ENCODE measurements at regions not wholly inside any gene's neighbourhood (a gene's known extent, or its start where the extent isn't known, plus 50 kb on each side); places are given as distances from the start of the nearest gene placed in this dataset.

DNA sequence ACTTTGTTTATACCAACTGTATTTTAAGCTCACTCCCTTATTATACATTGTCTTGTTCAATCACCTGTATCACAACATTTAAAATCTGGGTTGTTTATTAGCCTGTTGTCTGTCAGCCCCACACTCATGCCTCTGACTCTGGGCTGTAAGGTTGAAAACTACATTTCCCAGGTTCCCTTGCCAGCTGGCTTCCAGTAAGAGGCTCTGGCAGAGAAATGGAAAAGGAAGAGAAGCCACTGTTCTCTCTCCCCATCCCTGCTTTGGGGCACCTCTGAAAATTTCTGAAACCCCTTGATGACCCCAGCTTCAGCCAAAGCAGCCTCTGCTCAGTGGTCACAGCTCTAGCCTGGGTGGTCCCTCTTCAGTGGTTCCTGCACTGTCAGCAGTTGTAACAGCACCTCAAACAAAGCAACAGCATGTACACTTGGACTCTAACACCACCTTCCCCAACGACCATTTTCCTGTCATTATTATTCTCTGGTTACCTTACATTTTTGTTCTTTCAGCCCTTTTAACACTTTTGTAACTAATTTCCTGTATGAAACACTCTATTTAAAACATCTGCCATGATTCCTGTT, 108.9 kb upstream of the LGALSL start:
- no peak for DNase-seq

DNA sequence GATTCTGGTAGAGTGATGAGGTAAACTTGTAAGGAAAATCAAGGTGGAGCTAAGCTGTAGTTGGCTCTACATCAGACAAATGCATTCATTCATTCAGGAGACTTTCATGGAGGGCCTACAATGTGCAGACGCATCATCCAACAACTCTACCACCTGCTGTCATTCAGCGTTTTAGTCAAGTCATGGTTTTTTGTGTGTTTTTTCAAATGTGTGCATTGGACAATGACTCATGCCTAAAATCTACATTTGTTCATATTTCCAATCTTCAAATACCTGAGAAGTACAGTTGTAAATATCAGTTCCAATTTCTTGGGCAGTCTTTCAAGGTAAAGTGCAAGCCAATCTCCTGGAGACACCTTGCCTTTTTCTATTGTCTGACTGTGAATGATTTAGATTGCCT, 108.0 kb upstream of the LGALSL start:
- no peak for DNase-seq

DNA sequence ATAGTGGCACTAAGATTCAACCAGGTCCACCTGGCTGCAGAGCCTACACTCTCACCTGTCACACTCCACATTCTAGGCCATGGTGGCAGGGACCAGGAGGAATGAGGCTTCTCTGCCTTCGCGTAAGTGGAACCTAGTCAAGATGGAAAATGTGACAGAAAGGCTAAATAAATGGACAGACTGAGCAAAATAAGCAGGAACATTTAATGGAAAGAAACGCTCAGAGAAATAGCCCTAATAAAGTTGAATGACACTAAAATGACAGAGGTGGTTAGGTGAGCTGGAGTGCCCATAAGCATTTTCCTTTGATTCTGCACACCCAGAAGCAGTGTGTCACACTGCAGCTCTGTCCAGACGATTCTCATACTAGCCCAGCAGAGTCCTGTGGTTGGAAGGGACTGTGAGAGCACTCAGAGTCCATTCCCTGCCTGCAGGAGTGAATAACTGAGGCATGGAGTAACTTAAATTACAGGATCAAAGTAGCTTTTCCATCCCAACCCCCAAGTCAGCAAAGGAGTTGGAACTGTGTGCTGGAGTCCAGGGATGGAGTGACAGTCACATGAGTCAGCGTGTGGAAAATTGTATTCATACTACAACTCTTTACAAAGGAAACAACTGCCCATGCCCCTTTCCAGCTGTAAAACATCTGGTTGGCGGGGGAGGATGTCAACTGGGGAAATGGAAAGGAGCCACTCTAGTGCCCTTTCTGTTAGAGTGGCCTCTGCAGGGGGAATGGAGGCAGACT, 105.4 kb upstream of the LGALSL start:
- DNase-seq = no peak

DNA sequence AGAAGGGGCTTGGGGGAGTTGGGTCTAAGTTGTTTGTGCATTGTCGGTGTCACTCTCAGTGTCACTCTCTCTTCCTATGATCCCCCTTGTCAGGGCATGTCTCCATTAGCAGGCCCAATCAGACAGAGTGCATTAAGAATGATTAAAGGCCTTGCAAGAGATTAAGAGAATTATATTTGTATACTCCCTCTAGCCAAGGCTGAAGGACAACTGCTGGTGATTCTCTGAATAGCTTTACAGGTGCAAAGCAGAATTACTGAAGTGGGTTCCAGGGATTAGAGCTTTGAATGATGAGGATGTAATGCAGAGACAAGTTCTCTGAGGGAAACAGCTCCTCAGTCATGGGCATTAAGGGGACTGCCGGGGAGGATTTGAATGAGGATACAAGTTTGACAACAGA, 104.8 kb upstream of the LGALSL start:
- DNase-seq = no peak

DNA sequence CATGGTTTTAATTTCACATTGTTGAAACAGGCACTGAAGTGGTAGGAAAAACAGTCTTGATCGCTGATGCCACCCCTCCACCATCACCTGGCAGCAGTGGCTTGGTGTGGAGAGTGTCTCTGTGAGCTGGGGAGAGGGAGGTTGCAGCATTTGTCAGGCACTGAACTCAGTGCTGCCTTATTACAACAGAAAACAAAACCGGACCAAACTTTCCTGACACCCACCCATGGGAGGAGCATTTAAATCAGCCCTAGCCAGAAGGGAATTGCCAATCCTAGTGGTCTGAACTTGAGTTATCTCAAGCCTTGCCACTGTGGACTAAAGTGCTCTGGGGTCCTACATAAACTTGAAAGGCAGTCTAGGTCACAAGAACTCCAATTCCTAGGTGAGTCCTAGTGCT, 103.0 kb upstream of the LGALSL start:
- DNase-seq = no peak

DNA sequence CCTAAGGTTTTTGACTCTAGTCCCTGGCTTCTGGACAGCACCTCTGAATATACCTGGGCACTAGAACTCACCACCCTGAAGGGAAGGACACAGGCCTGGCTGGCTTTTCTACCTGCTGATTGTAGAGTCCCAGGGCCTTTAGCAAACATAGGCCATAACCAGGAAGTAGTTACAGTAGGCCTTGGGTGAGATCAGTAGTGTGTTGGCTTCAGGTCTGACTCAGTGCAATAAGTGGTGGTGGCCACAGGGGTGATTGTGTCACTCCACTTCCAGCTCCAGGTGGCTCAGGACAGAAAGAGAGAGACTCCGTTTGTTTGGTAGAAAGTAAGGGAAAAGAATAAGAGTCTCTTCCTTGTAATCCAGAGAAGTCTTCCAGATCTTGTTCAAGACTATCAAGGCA, 101.7 kb upstream of the LGALSL start:
- DNase-seq = no peak

DNA sequence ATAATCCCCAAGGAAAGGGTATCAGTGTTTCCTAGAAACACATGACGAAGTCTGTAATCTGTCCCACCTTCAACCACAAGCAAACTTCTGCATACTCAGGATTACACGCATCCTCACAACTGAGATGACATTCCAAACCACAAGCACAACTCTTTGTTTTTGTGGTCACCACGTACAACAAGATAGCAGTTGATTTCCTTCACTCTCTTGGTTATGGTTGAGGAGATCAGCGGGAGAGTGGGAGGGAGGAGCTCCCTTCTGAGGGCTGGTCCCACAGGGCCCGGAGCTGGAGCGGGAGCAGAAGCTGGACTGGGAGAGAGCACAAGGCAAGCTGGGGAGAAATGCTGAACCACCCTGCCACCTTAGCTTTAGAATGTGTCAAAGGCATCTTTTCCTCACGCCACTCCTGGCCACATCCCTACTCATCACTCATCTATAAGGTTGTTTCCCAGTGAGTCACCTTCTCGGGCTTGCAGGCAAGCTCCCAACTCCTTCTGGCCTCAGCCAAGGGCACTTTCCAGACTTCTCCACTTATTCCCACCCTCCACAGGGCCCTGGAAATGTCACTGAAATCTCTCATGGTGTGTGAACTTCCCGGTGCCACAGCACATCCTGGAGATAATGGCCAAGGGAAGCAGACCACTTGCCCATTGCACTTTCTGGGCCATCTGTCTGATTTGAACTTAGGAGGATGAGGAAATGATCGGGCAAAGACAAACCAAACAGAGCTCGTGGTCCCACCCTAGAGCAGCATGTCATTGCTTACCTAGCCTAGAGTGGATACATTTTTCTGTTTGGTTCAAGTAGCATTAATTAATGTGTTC, 98.9 kb upstream of the LGALSL start:
- DNase-seq = no peak

DNA sequence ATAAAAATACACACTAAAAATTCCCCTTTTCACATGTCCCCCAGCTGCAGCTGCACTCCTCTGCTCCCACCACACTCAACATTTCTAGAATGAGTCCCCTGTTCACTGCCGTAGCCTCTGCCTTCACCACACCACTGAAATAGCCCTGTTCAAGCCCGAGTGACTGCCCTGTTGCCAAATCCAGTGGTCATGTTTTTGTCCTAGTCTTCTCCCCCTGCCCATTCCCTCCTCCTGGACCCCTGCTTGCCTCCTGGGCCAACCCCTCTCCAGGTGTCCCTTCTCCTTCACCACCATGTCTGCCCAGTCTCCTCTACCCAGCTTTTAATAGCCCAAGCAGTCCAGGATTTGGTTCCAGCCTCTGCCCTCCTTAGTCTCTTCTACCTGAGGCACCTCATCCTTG, 97.1 kb upstream of the LGALSL start:
- no peak for DNase-seq

DNA sequence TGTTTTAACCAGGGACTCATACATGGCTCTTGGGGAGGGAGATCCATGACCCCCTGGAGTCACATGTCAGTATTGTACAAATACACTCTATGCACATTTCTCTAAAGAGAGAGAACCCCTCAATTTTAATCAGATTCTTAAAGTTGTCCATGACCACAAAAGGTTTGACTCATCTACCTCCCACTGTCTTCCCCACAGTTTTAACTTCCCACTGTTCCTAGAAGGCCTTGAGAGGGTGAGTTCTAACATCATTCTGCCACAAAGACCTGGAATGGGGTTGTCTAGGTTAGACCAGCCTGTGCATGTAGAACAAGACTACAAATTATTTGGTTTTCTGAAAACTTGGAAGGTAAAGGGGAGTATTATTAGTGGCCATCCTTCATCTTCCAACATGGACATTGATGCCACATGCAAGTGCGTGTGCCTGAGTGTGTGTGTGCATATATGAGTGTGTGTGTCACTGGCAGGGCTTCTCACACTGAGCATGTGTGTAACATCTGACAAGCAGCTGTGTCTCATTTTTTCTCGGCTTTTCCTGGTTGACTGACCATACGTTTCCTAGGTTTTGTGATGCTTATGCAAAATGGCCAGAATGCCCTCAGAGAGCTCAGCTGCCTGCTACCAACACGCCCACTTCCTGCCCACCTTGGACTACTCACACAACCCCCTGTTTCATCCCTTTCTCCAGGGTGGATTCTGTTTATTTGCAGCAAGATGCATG, 94.6 kb upstream of the LGALSL start:
- no peak for DNase-seq

DNA sequence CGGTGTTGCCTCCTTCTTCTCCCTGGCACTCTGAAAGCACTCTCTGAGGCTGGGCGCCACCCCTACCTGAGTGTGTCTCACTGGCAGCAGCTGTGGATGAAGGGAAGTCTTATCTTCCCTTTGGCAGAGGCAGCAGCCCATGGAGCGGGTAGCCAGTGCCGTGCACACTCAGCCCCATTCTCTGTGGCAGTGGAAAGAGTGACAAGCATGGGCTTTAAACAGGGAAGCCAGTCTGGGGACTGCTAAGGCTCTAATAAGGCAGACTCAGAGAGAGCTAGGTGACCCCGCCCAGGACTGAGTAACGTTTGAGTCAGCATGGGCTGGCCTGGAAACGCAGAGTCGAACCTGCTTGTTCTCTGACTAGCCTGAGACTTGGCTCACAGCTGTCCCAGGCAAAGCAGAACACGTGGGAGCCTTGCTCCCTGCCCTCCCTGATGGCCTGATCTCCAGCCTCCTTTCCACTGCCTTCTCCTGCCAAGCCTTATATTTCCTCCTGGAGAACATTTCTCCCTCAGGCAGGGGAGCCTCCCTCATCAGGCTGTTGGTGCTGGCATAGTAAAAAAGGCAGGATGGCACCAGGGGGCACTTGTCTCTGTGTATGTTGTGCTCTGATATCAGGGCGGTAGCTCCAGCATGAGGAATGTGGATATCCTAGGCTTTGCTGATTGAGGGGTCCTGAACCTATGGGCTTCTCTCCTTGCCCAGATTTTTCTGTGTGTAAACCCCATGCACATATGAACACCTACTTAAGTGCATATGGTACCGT, 93.9 kb upstream of the LGALSL start:
- DNase-seq = no peak

DNA sequence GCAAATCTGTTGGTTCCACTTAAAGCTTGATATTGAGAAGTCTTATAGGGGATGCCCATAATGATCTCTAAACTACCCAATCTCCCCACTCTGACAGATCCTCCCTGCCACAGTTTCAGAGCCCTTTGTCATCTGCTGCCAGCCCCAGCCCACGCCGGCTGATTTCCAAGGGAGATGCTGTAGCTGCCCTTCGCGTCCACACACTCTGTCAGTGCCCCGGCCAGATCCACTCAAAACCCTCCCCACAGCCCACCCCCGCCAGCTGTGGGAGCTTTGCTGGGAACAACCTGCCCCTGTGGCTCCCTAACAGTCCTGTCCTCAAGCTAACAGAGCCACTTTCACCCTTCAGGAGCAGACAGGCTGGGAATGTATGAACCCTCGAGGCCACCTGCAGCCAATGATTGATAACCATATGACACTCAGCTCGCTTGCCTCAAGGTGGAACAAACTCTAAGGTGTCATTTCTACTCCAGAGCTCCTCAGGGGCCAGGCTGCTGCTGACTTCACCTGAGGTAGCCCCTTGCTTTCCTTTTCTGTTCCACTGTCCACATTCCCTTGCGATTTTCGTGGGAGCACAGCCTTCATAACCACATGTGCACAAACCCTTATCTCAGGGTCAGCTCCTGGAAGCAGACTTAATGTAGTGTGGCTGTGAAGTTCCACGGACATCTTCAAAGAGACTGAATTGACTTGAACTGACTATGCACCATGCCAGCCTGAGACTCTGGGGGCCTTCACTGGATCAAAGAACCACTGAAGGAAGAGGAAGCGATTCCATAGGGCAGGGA, 92.6 kb upstream of the LGALSL start:
- DNase-seq = no peak

DNA sequence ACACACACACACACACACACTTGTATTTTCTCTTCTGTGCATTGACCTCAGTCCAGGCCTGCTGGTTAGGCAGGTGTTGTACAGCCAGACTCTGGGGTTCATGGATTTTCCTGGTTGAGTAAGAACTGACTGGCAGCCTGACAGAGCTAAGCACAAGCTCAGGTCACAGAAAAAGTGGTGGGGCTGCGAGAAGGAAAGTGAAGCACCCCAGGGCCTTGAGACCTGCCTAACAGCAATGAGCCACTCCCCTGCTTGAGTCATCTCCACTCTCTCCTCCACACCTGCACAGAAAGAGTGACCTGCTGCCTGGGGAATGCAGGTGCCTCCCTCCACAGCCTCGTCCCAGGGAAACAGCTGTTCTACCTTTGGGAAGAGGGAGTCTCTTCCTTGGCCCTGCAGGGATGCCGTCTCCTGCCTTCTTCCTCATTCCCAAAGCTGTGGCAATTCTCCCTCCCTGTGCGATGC, 91.4 kb upstream of the LGALSL start:
- DNase-seq = no peak

DNA sequence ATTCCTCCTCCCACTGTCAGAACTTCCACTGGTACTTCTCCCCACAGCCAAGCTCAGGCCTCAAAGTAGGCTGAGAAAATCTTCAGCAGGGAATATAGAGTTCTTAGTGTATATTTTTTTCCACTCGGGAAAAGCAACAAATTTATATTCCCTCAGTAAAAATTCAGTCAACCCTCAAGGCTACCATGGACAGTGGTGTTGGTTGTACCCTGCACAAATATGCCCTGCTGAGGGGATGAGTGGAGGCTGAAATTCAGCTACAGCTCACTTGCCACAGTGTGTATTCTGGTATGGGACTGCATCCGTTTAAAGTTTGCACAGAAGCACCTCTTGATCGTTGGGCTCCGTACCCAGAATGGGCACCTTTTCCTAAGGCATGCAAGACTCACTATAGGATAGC, 90.8 kb upstream of the LGALSL start:
- DNase-seq = no peak

DNA sequence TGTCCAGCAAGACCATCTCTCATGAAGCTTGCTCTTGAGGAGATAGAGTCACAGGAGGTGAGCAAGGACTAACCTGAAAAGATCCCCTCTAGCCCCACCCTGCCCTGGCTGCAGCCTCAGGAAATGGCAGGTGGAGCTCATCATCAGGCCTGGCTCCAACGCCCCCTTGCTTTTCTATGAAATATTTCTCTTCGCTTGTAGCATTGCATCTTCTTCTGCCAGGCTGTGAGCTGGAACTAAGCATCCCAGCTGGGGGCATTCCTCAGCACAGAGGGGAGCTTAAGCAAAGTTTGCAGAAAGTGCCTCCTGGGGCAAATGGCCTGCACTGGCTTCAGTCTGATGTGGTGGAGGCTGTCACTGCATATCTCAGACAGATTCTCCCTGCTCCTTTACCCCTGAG, 90.1 kb upstream of the LGALSL start:
- no peak for DNase-seq

DNA sequence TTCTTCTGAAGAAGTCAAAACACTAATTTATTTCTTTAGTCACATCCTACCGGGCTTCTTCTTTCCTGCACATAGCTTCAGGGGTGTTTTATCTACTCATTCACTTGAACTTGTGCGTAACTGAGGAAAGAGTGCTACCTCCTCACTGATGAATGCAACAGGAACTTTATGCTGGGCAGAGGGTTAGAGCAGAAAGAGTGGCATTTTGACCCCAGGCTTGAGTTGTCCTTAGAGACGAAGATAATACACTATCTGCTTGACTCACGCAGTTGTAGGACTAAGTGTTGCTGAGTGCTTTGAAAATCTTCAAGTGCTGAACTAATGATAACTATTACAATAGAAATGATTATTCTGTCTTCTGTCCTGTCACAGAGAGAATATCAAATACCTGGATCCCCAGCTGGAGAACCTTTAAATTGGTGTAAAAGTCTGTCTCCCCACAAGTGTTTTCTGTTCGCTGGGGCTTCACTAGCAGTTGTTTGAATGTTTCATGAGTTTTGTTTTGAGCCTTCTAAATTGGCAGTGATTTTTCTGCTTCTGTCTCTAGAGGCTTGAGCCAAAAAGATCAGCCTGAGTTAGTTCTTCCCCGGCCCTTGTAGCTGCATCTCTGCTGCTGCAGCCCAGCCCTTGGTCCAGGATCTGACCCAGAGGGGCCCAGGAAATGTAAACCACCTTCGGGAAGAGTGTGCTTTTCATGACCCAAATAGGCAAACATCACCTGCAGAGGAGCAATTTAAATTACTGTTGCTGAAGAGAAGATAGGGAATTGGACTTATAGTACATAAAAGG, 86.3 kb upstream of the LGALSL start:
- DNase-seq = no peak

DNA sequence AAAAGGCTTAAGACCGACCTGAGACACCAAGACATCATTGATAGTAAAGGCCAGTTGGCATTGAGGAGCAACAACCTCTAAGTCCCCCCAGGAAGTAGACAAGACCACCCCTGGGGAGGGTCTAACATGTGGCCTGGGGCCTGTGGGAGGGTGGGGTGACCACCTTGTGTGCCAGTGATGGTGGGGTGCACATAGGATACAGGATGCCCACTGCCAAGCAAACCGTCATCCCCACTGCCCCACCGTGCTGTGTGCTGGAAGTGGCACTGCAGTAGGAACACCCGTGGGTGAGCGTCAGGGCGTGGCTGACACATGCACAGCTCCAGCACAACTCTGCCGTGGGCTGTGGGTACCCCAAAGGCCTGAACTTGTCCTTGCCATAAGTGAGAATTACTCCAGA, 84.3 kb upstream of the LGALSL start:
- no peak for DNase-seq

DNA sequence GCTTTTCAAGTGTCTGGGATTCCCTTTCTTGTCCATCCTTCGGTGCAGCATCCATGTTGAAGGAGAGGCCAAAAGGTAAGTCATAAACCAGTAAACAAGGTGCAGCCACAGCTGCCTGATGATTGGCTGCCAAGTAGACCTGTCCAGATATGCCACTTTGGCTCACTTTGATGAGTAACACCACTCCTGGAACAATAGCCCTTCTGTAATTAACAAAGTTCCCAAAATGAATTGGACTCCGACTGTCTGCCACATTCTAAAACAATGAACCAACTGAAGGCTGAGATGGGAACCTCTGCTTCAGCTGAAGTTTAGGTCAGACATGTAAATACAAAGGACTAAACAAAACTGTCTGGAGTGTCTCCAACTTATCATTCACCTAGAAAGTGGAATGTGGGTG, 82.2 kb upstream of the LGALSL start:
- DNase-seq = no peak

DNA sequence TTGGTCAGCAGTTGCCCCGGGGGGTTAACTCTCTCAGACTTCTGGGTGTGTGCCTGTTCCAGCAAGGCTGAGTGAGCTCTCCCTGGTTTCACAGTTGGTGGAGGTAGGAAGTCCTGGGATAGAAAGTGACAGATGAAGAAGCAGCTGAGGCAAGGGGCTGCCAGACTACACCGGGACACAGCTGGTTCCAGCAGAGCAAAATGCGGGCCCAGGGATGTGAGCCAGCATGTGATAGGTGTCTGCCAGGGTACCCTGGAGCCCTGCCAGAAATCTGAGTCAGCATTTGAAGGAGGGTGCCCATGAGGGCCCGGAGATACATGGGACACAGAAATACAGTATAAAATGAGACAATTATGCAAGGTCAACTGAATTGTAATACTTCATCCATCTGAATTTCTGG, 79.3 kb upstream of the LGALSL start:
- DNase-seq = no peak

DNA sequence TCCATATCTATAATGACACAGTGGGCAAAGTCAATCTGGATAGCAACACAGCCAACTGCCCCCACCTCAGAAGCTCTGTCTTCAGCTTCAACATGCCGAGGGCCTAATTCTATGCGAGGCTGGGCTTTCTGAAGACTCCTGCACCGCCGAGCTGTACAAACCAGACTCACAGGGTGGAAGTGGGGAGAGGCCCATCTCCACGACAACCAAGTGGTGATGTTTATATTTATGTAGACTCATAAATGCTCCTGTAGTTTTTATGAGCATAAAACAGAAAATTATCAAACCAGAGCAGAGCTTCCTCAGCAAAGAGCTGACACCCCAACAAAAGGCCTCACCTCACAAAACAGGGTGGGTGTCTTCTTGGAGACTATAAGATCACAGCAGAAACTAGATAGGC, 77.0 kb upstream of the LGALSL start:
- no peak for DNase-seq

DNA sequence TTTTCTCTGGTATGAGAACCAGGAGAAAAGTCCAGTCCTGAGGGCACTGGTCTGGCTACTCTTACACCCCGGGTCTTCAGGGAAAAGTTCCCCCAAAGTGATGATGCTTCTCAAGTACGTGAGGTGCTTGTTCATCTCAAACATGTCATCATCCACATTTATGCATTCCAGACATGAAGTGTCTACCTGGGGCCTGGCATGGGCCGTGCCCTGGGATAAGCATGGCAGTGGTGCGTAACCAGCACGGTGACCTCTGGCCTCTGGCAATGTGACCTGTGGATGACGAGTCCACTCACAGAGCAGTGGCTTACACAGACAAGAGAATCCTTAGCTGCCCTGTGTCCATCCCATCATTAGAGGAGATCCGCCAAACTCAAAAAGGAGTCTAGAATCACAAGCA, 74.8 kb upstream of the LGALSL start:
- no peak for DNase-seq

Data from cerebellar nuclear complex (tissue), 1 donor.